ENCODE measurements at regions not wholly inside any gene's neighbourhood (a gene's known extent, or its start where the extent isn't known, plus 50 kb on each side); places are given as distances from the start of the nearest gene placed in this dataset.

DNA sequence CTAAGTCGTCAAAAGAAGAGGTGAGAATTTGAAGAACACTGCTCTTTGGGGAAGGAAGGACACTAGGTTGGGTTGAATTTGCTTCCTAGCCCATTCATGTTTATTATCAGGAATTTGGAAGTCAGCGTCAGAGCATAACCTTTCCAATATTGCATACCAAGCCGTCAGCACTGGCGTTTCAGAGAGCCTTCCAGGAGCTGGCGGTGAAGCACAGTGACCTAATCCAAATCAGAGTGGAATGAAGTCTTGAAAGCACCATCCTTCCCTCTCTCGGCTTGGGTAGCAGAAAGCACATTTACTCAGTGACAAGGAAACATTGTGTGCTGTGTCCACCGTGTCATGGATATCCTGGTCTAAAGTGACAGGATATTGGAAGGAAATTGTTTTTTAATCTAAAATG lies 240.3 kb upstream of the PELI2 start:
- no peak for DNase-seq (ENCODE audit: extremely low read depth, low read depth)
- no peak for TF ChIP-seq CTCF (IDR thresholded peaks at IDR 0.05; ENCODE audit: low read depth, low read length, missing control alignments)
- H3K4me3 ChIP-seq (replicated peaks; ENCODE audit: low read depth, low read length): no peak overlapping the region

GRCh38 chr14:55881577-55882241 lies 236.5 kb upstream of the PELI2 start:
- DNase-seq (ENCODE audit: extremely low read depth, low read depth): peak; percentile 30
- H3K4me3 ChIP-seq (replicated peaks; ENCODE audit: low read depth, low read length): no peak overlapping the region
- TF ChIP-seq CTCF (IDR thresholded peaks at IDR 0.05; ENCODE audit: low read depth, low read length, missing control alignments): no peak

- peak; percentile 14 for DNase-seq (ENCODE audit: extremely low read depth, low read depth)
- no peak for TF ChIP-seq CTCF (IDR thresholded peaks at IDR 0.05; ENCODE audit: low read depth, low read length, missing control alignments)
Measured at GRCh38 chr14:55884819-55885218, 233.4 kb upstream of the PELI2 start.

DNA sequence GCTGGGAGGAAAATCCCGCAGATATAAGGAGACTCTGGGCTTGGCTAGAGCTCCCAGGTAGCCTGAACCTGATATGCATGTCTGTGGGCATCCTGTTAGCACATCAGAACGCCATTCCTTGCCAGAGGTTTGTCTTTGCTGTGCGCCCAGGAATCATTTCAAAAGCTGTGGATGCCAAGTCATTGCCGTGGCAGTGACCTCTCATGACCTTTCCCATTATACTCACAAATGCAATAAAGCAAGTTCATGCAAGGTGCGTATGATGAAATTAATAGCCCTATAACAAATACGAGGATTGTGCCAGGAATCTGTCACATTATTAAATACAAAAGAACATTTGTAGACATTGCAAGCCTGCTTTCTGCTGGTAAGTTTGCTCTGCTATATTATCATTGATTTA lies 229.1 kb upstream of the PELI2 start:
- DNase-seq (ENCODE audit: extremely low read depth, low read depth): no peak
- no peak for TF ChIP-seq CTCF (IDR thresholded peaks at IDR 0.05; ENCODE audit: low read depth, low read length, missing control alignments)
- H3K4me3 ChIP-seq (replicated peaks; ENCODE audit: low read depth, low read length): no peak overlapping the region

More at GRCh38 chr14:55884819-55885218, 233.4 kb upstream of the PELI2 start:
- no peak overlapping the region for H3K4me3 ChIP-seq (replicated peaks; ENCODE audit: low read depth, low read length)

DNA sequence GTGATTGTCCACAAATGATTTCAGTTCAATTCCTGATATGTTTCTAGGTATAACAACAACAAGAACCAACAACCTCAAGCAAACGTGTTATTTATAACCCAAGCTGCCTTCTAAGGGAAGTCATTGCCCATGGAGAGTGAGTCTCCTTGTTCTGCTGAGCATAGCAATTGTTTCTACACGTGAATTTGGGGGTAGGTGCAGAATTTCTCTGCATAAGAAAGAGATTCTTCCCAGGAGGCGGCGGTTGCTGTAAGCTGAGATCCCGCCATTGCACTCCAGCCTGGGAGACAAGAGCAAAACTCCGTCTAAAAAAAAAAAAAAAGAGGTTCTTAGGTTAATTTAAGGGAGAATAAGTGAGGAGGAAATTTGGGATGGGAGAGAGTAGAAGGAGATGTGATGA lies 226.5 kb upstream of the PELI2 start:
- no peak for DNase-seq (ENCODE audit: extremely low read depth, low read depth)
- no peak for TF ChIP-seq CTCF (IDR thresholded peaks at IDR 0.05; ENCODE audit: low read depth, low read length, missing control alignments)
- H3K4me3 ChIP-seq (replicated peaks; ENCODE audit: low read depth, low read length): no peak overlapping the region

- H3K4me3 ChIP-seq (replicated peaks; ENCODE audit: low read depth, low read length): no peak overlapping the region
- no peak for TF ChIP-seq CTCF (IDR thresholded peaks at IDR 0.05; ENCODE audit: low read depth, low read length, missing control alignments)
- no peak for DNase-seq (ENCODE audit: extremely low read depth, low read depth)
Measured at GRCh38 chr14:55892906-55893305, 225.3 kb upstream of the PELI2 start.

- no peak overlapping the region for H3K4me3 ChIP-seq (replicated peaks; ENCODE audit: low read depth, low read length)
- DNase-seq (ENCODE audit: extremely low read depth, low read depth): no peak
- no peak for TF ChIP-seq CTCF (IDR thresholded peaks at IDR 0.05; ENCODE audit: low read depth, low read length, missing control alignments)
Measured at GRCh38 chr14:55893705-55894104, 224.5 kb upstream of the PELI2 start.

All from HFF-Myc (cell line).